ENCODE measurements at regions not wholly inside any gene's neighbourhood (a gene's known extent, or its start where the extent isn't known, plus 50 kb on each side); places are given as distances from the start of the nearest gene placed in this dataset.

DNA sequence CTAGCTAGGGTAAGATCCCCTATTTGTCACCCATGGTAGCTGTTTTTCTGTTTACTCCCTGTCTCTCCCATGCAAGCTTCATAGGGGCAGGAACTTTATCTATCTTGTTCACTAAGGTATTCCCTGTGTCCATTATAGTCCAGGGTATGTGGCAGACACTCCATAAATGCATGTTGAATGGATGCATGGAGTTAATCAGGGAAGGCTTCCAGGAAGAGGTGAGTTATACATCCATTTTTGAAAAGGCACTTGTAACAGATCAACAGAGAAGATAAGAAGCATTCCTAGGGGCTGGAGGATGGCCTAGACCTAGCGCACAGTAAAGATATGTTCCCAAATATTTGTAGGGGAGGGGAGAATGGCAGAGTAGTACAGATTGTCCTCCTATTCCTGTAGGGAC lies 130.3 kb downstream of the BUD13 start:
- no peak for DNase-seq (ENCODE audit: low read depth in 2 of 2)

DNA sequence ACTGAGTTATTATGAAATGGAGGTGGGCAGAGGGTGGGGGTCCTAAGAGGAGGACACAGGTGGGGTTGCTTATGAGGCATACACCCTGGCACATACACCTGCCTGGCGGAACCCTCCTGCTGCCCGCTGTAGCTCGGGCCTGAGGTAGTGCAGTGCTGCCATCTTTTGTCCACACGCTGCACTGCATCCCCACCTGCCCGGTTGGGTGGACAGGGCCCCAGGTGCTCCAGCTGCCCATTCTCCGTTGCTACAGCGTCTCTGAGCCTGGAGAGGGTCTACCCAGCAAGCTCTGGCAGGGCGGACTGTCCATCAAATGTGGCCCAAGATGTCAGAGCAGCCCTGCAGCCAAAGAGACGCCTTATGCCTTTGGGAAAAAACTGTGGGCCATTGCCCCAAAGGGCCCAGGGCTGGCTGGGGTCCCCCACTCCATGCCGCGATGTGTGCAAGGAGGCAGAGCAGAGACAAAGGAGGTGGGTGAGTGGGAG lies 131.2 kb downstream of the BUD13 start:
- no peak for DNase-seq (ENCODE audit: low read depth in 2 of 2)

DNA sequence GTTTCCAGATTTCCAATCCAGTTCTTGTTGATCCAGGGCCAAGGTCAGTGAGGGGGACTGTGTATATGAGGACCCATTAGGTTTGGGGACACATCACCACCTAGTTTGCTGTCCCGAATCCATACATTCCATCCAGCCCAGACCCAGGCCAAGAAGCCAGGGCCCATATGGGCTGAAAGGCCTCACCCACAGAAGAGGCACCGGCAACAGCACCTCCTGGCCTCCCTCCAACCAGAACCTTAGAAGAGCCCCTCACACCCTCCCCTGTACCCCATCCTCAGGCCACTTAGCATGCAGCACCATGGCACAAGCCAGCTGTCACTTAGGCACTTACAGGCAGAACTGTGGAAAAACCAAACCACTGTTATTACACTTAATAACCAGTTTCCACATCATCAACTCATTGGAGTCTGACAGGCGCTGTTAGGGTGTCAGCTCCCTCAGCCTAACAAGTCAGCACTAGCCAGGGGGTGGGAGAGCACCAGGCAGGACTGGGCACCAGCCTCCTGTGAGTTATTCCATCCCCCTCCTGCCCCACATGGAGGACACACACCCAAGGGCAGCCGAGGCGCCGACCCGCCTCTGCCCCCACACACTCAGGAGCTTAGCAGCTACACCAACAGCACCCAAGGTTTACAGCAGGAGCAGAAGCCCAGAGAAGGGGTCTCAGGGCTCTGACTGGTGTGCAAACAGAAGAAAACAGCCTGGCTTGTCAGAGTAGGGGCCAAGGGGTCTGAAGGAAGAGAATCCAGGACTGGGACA lies 132.0 kb downstream of the BUD13 start:
- DNase-seq (ENCODE audit: low read depth in 2 of 2): no peak

DNA sequence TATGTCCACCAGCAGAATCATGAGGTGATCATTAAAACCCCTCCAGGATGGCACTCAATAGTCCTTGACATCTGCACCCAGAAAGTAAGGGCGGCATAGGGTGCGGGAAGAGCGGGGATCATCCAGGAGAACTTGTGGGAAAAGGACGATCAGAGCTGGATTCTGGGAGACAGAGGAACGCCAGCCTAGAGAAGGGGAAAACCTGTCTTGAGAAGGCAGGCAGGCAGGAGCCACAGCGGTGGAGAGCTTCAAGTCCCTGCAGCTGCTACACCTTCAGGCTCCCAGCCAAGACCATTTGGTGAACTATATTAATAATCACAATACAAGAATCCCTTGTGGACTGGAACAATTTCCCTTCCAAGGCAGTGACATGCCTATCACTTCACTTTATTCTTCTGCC lies 134.3 kb downstream of the BUD13 start:
- DNase-seq (ENCODE audit: low read depth in 2 of 2): no peak

DNA sequence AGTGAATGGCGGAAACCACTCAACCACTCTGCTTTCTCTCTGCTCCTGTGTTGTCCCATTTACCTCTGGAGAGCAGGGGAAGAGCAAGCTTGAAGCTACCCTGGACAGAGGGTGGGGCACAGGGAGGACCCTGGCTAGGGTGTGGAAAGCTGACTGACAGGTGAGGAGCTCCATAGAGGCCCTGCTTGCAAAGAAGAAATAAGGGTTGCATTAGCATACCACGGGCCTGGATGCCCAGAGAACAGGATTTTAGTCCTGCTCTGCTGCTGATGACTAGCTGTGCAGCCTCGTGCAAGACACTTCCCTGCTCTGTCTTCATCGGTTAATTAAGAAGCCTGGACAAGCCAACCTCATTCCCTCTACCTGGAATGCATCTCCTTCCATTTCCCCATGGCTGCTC lies 135.0 kb downstream of the BUD13 start:
- no peak for DNase-seq (ENCODE audit: low read depth in 2 of 2)

DNA sequence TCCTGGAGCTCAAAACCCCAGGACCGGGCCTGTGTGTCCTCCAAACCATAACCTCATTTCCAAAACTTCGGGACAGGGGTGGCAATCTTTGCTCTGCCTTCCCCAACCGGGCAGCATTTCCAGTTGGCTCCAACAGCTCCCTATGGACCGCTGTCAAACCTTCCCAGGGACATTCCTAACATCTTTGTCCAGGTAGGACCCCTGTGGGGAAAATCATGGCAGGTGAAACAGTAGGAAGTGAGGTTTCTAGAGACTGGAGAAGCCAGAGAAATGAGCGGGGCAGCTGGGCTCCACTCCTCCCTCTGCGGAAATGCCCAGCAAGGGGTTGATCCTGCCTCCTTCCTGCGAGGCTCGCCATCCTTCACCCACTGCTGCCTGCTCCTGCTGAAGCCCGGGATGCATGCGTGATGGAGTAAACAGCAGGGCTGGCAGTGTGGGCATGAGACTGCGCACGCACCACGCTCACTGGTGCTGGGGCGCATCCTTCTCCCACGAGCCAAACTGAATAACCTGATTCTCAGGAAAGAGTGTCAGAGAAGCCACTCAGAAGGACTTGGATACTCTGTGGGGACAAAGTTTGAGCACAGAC lies 136.4 kb downstream of the BUD13 start:
- DNase-seq (ENCODE audit: low read depth in 2 of 2): no peak

DNA sequence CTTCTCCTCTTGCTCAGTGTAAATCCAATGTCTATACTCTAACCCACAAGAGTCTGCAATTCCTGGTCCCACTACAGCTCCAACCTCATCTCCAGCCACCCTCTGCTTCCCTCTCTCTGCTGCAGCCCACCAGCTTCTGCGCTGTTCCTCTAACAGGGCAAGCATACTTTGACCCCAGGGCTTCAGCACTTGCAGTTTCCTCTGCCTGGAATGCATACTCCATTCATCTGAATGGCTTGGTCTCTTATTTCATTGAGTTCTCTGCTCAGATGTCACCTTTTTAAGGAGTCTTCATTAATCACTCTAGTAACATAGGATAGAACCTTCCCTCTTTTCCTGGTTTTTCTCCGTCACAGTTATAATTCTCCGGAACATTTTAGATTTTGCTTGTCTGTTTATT lies 141.6 kb downstream of the BUD13 start:
- no peak for DNase-seq (ENCODE audit: low read depth in 2 of 2)

DNA sequence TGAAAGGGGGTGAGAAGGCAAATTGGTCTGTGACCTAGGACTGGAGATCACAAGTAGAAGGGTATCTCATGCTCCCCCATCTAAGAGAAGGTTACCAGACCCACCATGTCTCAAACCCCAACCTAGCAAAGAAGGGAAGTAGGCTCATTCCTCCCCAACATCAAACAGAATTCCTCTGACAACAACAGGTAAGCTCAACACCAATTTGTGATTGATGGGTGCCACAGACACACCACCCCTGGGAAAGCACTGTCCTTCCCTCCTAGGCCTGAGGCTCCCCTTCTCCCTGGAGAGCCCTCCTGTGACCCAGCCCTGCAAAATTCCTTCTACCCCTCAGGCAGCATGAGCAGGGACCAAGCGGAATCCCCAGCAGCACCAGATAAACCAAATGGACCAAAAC lies 154.3 kb downstream of the BUD13 start:
- no peak for DNase-seq (ENCODE audit: low read depth in 2 of 2)

DNA sequence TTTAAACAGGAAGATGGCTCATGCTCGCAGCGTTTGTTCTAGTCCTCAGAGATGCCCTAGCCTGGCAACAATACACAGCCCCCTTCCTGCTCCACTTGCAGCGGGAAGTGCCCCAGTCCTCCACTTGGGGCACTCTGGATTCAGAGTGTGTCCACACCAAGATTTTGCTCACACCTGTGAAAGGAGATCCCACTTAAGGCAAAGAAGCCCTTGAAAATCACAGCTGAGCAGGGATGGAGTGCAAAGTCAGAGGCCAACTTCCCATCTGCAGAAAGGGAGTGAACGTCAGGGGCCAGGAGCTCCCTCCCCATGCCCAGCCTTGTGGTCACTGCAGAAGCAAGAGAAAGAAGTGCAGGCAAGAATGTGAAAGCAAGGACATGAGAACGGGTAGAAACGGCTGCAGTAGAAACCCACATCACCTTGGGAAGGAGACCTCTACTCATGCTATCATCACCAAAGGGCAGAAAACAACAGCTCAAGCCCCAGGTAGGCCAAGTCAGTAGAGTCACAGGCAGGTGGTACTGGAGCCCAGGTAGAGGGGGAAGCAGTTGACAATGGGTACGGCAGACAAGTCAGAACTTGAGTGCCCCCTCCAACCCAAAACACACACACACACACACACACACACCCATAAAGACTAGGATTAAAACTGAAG lies 157.4 kb downstream of the BUD13 start:
- DNase-seq (ENCODE audit: low read depth in 2 of 2): no peak

DNA sequence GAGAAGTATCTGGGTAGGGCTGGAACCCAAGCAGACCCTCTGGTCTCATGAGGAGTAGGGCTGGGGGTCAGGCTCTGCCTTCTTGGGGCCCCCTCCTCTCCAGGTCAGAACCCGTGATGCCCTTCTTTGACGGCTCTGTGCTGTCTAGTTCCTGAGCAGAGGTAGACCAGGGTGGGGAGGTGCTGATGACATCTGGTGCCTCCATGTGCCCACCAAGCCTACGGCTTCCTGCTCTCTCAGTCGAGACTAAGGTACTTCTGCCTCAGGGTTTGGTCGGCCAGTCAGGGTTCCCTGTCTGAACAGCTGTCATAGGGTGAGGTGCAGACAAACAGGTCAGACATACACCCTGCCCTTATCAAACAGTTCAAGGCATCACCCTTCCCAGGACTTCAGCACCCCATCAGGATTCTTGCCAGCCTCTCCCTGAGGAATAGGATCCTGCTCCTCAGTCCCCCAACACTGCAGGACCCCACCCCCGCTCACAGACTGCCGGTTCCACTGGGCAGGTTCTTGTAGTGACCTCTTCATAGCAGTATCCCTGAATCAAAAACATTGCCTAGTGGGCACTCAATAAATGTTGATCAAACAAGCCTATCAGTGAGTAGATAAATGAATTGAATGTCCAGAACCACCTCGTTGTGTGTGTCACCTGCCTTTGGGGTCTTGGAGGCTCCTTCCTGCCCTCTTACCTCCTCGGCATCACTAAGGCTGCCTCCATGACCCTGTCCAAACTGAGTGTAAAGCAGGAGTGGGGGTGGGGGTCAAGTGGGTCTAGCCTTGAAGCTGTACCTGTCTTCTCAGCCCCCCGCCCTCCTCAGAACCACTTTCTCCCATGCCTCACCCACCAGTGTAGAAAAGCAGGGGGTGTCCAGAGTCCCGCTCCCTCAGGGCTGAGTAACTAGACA lies 158.2 kb downstream of the BUD13 start:
- no peak for DNase-seq (ENCODE audit: low read depth in 2 of 2)

DNA sequence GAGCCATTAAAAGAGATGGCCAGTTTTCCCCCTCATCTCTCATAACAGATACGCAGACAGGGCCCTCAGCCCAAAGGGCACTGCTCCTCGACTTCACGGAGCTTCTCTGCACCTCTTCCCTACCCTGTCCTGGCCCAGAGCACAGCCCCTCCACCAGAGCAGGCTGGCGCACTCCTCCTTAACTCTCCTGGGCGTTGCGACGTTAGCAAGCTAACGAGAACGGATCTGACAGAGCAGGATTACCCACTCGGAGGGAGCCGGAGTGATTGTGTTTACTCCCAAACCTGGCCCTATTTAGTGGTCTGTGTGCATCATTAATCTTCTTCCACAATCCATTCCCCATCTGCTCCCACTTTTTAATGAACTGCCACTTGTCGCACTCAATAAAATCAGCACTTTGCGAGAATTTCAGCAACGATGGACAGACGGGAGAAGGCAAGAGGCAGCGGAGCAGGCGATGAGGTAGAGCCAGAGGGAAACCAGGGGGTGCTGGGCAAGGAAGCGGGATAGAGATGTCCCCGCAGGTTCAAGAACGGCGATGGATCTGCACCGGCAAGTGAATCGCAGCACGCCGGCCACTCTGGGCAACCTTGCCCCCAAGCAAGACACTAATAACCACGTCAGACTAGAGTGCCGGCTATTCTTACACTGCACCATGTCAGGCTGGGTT lies 159.4 kb downstream of the BUD13 start:
- DNase-seq (ENCODE audit: low read depth in 2 of 2): no peak

DNA sequence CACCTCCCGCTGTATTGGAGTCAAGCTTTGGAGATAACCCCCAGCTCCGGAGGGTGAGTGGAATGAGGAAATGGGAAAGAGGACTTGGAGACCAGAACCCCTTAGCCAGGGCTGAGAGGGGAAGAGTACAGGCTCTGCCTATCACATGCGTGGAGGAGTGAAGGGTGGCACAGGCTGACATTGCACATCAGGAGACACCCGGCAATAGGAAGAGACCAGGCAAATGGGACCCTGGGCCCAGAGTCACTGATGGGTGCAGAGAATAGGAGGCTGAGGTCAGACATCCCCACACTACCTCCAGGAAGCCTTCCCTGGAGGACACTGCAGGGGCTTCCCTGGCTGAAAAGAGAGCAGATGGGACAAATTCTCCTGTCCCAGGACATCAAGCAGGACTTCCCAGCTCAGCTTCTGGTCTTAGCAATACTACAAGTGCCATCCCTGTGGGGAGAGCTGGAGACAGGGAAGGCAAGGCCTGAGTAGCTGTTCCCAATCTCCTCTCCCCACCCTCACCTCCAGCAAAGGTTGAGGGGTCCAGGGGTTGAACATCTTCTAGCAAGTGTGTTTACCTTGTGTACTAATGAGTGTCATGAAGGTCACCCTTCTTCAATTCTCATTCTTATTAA lies 160.7 kb downstream of the BUD13 start:
- DNase-seq (ENCODE audit: low read depth in 2 of 2): no peak

DNA sequence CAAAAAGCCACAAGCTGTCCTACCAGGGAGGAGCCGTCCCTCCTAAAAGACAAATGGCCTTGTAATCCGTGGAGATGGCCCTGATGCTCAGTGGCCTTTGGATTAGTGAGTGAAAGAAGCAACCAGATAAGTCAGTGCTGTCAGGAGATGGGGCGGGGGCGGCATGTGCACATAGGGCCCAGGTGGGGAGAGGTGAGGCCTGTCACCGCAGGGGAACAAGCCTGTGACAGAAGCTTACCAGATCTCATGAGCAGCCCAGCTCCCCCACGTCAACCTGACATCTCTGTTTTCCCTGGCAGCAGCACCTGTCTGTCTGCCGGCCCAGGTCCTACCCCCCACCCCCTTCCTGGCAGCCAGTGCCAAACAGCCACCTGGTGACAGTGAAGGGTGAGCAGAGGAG lies 162.6 kb downstream of the BUD13 start:
- no peak for DNase-seq (ENCODE audit: low read depth in 2 of 2)

DNA sequence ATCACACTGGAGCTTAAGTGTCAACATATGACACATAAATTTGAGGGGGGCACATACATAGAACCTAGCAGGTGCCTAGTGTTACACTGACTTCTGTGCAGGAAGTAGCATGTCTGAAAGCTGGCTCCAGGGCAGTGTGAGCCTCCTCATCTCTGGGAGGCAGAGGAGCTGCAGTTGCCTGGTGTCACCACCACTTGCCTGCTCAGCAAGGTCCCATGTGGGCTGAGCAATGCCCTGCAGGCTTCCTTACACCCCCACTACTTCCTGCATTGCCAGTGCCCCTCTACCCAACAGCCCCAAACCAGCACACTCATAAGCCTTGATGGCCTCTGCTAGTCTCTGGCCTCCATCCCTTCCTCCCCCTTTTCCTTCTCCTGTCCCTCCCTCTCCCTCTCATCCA lies 165.8 kb downstream of the BUD13 start:
- DNase-seq (ENCODE audit: low read depth in 2 of 2): no peak

DNA sequence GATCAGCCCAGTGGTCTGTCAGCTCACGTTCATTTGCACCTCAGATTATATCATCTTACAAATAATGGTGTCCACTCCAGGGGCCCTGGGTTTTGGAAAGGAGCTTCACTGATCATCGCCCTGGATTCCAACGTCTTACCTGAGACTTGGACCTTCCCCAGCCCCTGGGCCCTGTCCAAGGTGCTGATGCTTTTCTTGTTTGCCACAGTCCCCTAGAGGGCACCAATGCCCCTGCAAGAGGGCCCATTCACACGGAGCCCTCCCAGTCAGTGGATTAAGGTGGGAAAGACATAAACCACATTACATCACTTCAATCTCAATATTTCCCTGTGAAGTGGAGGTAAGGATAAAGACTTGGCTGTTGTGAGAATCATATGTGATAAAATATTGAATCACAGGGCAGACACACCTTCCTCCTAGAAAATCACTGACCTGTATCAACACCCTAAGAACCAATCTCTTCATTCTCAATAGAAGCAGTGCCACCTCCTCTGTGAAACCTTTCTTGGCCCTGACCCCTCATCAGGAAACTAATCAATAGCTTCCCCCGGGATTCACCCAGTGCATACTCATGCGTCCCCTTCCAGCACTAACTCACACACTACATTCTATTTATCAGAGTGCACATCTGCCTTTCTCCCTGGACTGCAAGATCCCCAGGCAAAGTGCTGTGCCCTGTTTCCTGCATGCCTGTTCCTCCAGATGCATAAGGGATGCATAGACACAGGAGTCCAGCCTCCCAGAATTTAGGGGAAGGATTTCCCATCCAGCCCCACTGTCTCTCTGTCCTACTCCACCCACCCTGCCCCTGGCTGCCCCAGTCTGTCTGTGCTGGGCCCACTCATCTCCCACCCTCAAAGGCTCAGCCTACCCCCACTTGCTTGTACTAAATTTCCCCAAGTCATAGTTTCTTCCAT lies 167.0 kb downstream of the BUD13 start:
- no peak for DNase-seq (ENCODE audit: low read depth in 2 of 2)

DNA sequence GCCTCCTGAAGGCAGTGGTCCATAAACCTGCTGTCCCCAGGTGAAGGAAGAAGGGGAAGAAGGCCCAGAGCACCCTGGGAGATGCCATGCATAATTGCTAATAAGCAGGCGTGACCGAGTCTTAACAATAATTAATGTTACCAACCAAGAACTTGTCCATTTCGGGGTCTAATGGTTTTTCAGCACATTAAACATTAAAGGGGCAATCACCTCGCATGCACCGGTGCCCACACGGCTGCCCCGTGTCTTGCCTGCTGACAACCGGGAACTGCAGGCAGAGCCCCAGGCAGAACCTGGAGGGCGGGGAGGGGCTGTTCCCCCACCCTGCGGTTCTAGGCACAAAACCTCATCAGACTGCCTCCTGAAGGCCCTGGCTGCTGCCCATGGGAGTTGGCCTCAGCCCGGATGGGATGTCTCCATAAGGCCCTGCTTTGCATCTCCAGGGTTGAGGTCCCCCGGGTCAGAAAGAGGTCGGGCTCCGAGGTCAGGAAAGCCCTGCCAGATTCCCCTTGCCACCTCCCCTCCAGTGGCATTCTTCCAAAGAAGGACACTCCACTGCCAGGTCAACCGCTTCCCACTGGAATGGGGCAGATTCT lies 169.0 kb downstream of the BUD13 start:
- no peak for DNase-seq (ENCODE audit: low read depth in 2 of 2)

DNA sequence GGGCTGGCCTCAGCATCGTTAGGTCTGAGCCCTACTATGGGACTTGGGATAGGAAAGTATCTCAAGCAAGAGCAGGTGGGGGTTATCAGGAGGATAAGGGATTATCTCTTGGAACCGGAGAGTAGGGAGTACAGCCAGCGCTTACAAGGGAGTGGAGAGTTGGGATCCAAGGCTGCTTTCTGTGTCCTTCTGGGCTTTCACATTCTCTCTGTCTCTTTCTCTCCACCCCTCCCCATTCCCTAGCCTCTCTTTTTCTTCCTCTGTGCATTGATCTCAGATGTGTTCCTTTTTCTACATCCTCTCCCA lies 170.2 kb downstream of the BUD13 start:
- DNase-seq (ENCODE audit: low read depth in 2 of 2): no peak

DNA sequence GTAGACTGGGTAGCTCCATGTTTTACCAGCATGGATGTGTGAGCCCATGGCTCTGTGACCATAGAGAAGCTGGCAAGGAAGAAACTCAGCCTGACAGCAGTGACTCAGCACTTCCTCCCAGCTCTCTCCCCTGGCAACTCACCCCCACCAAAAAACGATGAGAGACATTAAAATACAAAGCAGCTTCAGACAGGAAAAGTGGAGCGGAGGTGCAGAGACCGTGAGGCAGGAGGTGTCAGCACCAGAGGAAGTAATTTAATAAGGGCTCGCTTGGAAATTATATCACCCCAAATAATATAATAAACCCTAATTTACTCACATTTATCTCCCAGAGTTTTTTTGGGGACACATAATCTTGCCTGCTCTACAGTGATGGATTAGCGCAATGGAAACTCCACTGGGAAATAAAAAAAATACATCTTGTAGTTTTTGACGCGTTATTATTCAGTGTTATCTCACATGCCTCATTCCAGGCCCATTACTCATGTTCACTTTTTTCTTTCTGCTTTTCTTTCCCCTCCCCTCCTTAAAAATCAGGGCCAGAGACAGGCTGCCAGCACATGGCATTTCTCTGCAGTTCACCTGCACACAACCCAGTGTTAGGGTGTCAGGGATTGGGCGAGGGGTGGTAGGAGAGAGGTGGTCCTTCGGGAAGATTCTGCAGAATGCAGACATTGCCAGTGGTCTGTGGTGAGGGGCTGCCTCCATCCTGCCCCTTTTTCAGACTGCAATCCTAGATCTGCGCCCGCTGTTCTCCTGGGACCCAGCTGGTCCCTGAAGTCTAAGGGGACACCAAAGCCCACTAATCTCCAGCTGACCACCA lies 170.8 kb downstream of the BUD13 start:
- DNase-seq (ENCODE audit: low read depth in 2 of 2): no peak

DNA sequence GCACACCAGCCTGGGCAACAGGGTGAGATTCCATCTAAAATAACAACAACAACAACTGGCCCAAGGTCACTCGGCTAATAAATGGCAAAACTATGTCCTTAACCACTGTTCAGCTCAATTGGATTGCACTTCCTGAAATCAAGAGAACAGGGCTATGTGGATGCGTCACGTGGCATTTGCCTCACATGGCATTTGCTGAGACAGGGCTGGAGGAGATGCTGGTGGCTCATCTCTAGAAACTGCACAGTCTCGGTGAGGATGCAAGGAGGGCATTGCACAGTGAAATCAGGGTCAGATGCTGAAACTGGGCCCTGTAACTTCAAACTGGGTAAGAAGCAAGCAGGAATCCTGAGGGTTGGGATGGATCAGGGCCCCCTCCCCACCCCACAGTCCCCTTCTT lies 171.9 kb downstream of the BUD13 start:
- no peak for DNase-seq (ENCODE audit: low read depth in 2 of 2)
